ACC112 (cell line): ENCODE measurements at regions not wholly inside any gene's neighbourhood (a gene's known extent, or its start where the extent isn't known, plus 50 kb on each side); places are given as distances from the start of the nearest gene placed in this dataset.
"Not testable (repeated sequence)": the region's sequence is repeated elsewhere in the genome, so short reads cannot be mapped to it uniquely, and the experiment has no call there.

Experiments
- H2AFZ ChIP-seq: fragments of 200-600 bp; sonication (generic); one replicate; pipeline ENCODE4 v1.6.0; 2017; ENCODE audit warnings: antibody characterized with exemption, low read length; ENCODE audit not compliant: unreplicated experiment
- H3K27ac ChIP-seq: fragments of 200-600 bp; sonication (generic); 2 replicates; pipeline ENCODE4 v1.5.1; 2014; ENCODE audit warnings: low read depth, mild to moderate bottlenecking, antibody characterized with exemption, low read length, moderate library complexity
- H3K27me3 ChIP-seq: fragments of 200-600 bp; sonication (generic); 2 replicates; pipeline ENCODE4 v1.6.1; 2014; ENCODE audit warnings: mild to moderate bottlenecking, antibody characterized with exemption, low read length, moderate library complexity, mixed read lengths; ENCODE audit not compliant: insufficient read depth
- H3K36me3 ChIP-seq: fragments of 200-600 bp; sonication (generic); 2 replicates; pipeline ENCODE4 v1.6.1; 2016; ENCODE audit warnings: mild to moderate bottlenecking, antibody characterized with exemption, low read length, moderate library complexity, mixed read lengths; ENCODE audit not compliant: insufficient read depth
- H3K4me1 ChIP-seq: fragments of 200-600 bp; sonication (generic); one replicate; pipeline ENCODE4 v1.6.1; 2016; ENCODE audit warnings: low read length, mixed read lengths; ENCODE audit not compliant: insufficient read depth, unreplicated experiment, control insufficient read depth
- H3K4me3 ChIP-seq: fragments of 200-600 bp; sonication (generic); 2 replicates; pipeline ENCODE4 v1.5.1; 2014; ENCODE audit warnings: mild to moderate bottlenecking, low read depth, low read length
- H3K79me2 ChIP-seq: fragments of 200-600 bp; sonication (generic); one replicate; pipeline ENCODE4 v1.6.0; 2016; ENCODE audit warnings: low read length; ENCODE audit not compliant: control insufficient read depth, unreplicated experiment, insufficient read depth

- H3K27ac ChIP-seq = no peak overlapping the region
- no peaks in the 10 kb centered on the region for H3K79me2 ChIP-seq
- H2AFZ ChIP-seq = no peak overlapping the region
- H3K27me3 ChIP-seq = no peaks in the 10 kb centered on the region
- no peak overlapping the region for H3K4me3 ChIP-seq
- peaks cover 18% of the 10 kb centered on the region for H3K4me1 ChIP-seq
- no peaks in the 10 kb centered on the region for H3K36me3 ChIP-seq
Observed at GRCh38 chr3:70726096-70726938, 413.9 kb upstream of the MDFIC2 start.

- H3K27me3 ChIP-seq = no peaks in the 10 kb centered on the region
- no peaks in the 10 kb centered on the region for H3K79me2 ChIP-seq
- peaks cover 3% of the 10 kb centered on the region for H3K4me1 ChIP-seq
- no peak overlapping the region for H2AFZ ChIP-seq
- no peak overlapping the region for H3K27ac ChIP-seq
- no peaks in the 10 kb centered on the region for H3K36me3 ChIP-seq
- H3K4me3 ChIP-seq = no peak overlapping the region
Observed at GRCh38 chr3:70722018-70722417, 409.6 kb upstream of the MDFIC2 start.

GRCh38 chr3:70716832-70717231, 404.4 kb upstream of the MDFIC2 start:
- Histone ChIP-seq H3K27ac (no peak overlapping the region), H3K36me3 (no peaks in the 10 kb centered on the region), H2AFZ (no peak overlapping the region), H3K4me1 (no peaks in the 10 kb centered on the region), H3K4me3 (no peak overlapping the region), H3K27me3 (no peaks in the 10 kb centered on the region), H3K79me2 (no peaks in the 10 kb centered on the region)

GRCh38 chr3:70712449-70713082, 400.1 kb upstream of the MDFIC2 start:
- Histone ChIP-seq H3K27me3 (no peaks in the 10 kb centered on the region), H3K36me3 (no peaks in the 10 kb centered on the region), H2AFZ (no peak overlapping the region), H3K79me2 (no peaks in the 10 kb centered on the region), H3K4me1 (no peaks in the 10 kb centered on the region), H3K27ac (no peak overlapping the region), H3K4me3 (no peak overlapping the region)

- Histone ChIP-seq H2AFZ (no peak overlapping the region), H3K36me3 (no peaks in the 10 kb centered on the region), H3K4me3 (no peak overlapping the region), H3K27ac (no peak overlapping the region), H3K4me1 (no peaks in the 10 kb centered on the region), H3K27me3 (no peaks in the 10 kb centered on the region), H3K79me2 (no peaks in the 10 kb centered on the region)
Observed at GRCh38 chr3:70703305-70704102, 391.1 kb upstream of the MDFIC2 start.

- Histone ChIP-seq H2AFZ (no peak overlapping the region), H3K27me3 (no peaks in the 10 kb centered on the region), H3K27ac (no peak overlapping the region), H3K4me1 (no peaks in the 10 kb centered on the region), H3K79me2 (no peaks in the 10 kb centered on the region), H3K4me3 (no peak overlapping the region), H3K36me3 (no peaks in the 10 kb centered on the region)
Observed at GRCh38 chr3:70702132-70702531, 389.7 kb upstream of the MDFIC2 start.

- Histone ChIP-seq H2AFZ (no peak overlapping the region), H3K27ac (no peak overlapping the region), H3K4me1 (no peaks in the 10 kb centered on the region), H3K36me3 (no peaks in the 10 kb centered on the region), H3K27me3 (peaks cover 36% of the 10 kb centered on the region), H3K4me3 (no peak overlapping the region), H3K79me2 (no peaks in the 10 kb centered on the region)
Observed at GRCh38 chr3:70684701-70685100, 372.3 kb upstream of the MDFIC2 start.

GRCh38 chr3:70675810-70676209, 363.4 kb upstream of the MDFIC2 start:
- H3K36me3 ChIP-seq = not testable (repeated sequence)

GRCh38 chr3:70658513-70659310, 346.3 kb upstream of the MDFIC2 start:
- Histone ChIP-seq H3K4me3 (no peak overlapping the region), H3K79me2 (no peaks in the 10 kb centered on the region), H3K27me3 (peaks cover 63% of the 10 kb centered on the region), H3K27ac (no peak overlapping the region), H3K36me3 (no peaks in the 10 kb centered on the region), H3K4me1 (no peaks in the 10 kb centered on the region), H2AFZ (no peak overlapping the region)

More at GRCh38 chr3:70675810-70676209, 363.4 kb upstream of the MDFIC2 start:
- not testable (repeated sequence) for H3K79me2 ChIP-seq, H3K27ac ChIP-seq, H3K4me1 ChIP-seq, H2AFZ ChIP-seq, H3K4me3 ChIP-seq
- peaks cover 25% of the 10 kb centered on the region for H3K27me3 ChIP-seq

- Histone ChIP-seq H3K4me1 (no peaks in the 10 kb centered on the region), H3K27me3 (peaks cover 69% of the 10 kb centered on the region), H3K27ac (no peak overlapping the region), H2AFZ (no peak overlapping the region), H3K4me3 (no peak overlapping the region), H3K79me2 (no peaks in the 10 kb centered on the region), H3K36me3 (no peaks in the 10 kb centered on the region)
Observed at GRCh38 chr3:70657454-70657853, 345.0 kb upstream of the MDFIC2 start.
